HG03025 (cell line): ENCODE measurements at regions not wholly inside any gene's neighbourhood (a gene's known extent, or its start where the extent isn't known, plus 50 kb on each side); places are given as distances from the start of the nearest gene placed in this dataset.

ENCODE experiments used
- ATAC-seq: cut with Tn5 transposase; IDR thresholded peaks from one replicate; pipeline ENCODE4 v1.9.1; 2021; ENCODE audit warnings: mild to moderate bottlenecking, moderate library complexity; ENCODE audit not compliant: unreplicated experiment, low FRiP score

DNA sequence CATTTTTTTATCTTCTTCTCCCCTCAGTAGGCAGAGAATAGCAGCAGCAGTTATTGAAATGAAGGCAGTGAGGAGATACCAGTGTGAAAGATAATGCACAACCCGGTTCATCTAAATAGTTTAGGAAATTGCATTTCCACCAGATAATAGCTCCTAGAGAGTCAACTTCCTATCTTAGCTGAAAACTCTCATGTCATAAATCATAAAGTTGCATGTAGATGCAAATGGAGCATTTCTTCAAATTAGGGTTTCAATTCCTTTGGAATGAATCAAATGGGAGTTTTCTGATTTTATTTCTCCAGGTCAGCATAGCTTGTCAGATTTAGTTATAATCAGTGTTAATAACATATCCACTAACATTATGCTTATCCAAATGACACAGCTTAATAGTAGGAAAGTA is 335.3 kb downstream of the CNTNAP4 start:
- ATAC-seq, result no peak

DNA sequence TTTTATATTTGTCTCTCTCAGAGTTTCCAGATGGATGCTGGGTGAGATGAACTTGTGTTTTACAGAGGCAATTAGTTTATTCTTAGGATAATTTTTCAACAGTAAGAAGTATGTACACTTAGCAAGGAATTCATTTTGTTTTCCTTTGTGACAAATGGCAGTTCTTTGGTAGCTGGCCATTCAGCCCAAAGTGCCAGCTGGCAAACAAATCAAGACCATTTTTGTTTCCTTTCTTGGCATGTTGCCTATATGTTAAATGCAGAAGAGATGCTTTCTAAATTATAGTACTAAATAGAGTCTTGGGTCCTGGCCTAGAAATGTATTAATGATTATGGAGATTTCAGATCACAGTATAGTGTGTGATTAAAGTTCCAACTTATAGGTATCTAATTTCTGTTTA is 337.1 kb downstream of the CNTNAP4 start:
- no peak for ATAC-seq

DNA sequence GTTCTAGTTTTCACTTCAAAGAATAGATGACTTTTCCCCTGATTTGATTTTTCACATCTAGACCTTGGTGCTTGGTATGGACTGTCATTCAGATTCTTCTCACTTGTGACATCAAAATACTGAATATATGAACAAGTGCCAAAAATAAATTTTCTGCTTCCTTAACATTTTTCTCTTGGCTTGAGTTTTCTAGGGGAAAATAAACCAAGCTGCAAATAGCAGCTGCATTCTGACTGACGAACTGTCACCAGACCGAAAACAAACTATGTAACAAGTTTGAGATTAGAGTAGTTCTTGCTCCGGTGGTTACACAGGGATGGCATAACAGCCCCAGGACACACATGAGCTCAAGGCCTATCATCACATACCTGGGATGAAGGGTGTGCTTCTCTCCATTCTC is 345.7 kb downstream of the CNTNAP4 start:
- ATAC-seq, result no peak

DNA sequence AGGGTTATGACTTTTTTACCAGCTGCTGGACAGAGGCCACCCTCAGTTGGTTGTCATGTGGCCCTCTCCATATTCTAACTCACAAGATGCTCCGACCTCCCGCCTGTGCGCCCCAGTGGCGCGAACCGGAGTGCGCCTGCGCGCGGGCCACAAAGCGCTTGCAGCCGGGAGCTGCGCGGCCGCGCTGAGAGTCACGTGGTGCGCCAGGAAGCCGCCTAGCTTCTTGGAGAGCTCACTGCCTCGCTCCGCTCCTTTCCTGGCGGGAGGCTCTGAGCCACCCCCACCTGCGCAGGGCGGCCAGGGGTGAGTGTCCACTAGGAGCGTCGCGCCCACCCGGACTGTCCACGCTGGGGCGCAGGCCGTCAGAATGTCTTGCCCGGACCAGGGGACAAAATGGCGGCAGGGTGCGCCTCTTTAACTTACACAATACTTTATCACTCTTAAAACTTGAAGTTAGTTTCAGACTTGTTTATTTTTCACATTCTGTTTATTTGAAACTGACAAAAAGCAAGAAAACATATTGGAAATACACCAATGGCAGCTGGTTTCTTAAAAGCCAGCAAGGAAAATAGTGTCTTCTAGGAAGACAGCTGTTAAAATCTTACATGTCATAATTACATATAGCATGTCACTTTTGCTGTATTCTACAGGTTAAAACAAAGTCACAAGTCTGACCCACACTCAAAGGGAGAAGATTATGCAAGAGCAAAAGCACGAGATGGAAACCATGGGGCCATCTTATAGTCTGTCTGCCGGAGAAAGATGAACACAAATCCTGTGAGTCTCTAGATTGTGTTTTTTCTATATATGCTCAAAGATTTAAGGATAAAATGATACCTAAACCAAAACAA is 357.9 kb downstream of the CNTNAP4 start:
- ATAC-seq, result no peak

DNA sequence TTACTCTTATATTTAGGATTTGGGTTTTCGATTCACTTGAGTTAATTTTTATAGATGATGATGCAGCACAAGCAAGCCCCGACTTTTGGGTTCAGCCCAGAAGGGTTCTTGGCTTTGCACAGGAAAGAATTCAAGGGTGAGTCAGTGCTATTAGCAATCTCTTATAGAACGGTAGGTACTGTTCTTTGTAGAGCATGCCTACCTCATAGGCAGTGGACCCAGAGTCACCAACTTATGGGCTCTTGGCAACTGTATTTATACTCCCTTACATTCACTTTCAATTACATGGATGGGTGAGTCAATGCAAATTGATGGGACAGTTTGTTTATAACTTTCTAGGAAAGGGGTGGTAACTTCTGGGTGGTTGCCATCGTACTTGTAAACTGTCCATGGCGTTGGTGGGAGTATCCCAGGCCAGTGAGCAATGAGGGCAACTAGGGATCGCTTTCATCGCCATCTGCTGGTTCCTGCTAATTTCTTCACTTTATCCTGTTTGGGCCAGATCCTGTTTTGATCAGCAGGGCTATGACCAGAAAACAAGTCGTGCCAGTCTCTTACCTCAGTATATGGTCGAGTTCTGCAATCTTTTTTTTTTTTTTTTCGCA is 362.6 kb downstream of the CNTNAP4 start:
- ATAC-seq, result no peak

DNA sequence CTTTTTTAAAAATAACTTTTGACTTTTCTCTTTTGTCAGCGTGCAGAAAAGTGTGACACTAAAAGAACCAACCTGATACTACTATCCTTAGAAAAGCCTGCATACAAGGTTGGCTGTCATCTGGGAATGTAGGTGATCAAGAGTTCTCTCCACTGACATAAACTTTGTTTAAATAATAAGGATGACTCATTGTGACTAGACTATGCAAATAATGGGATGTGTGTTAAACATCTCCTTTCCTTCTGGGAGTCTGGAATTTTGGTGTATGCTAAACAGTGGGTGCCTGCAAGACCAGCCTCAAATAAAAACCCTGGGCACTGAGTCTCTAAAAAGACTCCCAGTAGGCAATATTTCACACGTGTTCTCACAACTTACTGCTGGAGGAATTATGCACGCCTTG is 373.4 kb downstream of the CNTNAP4 start:
- ATAC-seq, result no peak

DNA sequence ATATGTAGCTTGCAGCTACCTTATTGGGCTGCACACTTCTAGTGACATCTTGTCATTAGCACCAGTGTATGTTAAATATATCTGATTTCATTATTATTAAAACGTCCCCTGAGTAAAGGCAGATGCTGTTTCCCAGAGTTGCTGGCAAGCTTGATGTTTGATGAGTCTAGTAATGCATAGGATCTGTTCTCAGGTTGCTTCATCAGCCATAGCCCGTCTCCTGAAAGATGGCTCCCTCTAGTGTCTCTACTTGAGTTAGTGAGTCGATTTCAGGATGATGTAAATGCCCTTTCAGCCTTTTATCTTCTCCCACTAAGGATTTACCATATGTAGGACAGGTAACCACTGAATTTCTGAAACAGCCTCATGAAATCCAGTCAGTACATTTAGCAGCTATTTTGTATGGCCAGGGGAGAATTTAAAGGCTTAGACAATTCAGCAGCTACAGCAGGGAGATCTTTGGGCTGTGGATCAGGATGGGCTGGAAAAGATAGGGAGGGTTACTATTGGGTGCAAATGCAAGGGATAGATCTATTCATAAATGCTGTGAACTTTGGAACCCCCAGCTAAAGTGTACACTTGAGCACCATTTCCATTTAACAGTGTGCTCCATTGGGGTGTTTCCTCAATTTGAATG is 376.3 kb downstream of the CNTNAP4 start:
- ATAC-seq, result no peak

DNA sequence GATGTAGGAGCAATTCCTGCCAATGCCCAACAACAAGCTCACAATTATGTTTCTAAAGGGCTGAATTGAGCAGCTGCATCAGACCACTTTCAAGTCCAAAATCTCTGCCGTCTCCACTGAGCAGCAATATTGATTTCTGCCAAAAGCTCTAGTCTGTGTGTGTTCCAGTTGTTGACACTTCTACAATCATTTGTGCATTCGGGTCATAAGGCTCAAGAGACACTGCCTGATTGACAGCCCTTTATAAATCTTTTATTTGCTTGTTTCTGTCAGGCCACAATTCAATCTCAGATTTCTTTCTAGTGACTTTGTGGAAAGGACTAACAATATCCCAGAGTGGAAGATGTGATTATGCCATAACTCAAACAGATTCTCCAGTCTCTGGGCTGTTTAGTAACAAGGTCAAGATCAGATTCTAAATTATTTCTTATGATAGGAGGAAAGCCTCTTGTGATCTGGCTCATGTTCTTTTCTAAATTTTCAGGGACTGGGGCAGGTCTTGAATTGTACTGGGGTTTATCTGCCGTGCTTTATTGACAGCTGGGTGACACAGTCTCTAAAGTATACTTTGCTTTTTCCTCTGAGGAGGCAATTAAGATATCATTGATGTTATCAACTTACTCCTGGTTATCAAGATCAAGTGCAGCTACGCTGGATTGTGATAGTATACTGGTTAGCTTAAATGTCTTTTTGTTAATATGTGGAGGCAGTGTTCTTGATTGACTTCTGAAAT is 377.1 kb downstream of the CNTNAP4 start:
- no peak for ATAC-seq

DNA sequence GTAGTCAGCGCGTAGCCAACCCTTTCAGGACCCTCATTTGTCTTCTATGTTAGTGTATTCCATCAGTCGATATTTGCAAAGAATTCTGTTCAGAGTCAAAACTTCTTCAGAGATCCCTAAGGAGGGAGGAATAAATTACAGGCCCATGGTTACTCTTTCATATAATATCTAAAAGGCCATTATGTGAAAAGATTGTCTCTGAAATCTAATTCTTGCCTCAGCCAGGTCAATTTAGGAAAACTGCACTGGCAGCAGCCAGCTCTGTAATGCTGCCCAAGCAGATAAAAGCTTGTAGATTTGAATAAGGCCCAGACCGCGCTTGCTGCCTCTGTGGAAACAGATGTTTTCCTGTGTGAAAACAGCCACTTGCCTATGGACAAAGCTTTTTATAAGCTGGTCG is 379.8 kb downstream of the CNTNAP4 start:
- no peak for ATAC-seq

DNA sequence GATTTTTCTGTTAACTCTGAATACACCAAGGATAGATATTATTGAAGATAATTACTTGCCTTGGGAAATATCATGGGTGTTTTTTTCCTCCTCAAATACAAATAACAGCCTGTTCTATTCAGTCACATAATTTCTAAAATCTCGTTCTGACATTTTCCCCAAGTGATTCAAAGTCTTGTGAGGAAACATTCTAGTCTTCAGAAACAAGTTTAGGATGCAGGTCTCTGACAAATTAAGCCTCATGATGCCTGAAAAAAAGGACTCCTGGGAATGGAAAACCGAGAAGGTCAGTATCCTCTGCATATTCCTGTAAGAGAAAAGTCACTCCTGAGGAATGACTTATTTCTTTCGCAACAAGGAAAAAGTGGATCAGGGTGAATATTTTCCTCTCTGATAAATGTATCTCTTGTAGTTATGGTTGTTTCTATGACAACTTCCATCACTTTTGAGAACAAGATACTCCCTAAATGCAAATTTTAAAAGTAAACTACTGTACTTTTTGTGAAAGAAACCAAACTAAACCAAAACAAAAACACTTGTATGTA is 384.6 kb downstream of the CNTNAP4 start:
- no peak for ATAC-seq

DNA sequence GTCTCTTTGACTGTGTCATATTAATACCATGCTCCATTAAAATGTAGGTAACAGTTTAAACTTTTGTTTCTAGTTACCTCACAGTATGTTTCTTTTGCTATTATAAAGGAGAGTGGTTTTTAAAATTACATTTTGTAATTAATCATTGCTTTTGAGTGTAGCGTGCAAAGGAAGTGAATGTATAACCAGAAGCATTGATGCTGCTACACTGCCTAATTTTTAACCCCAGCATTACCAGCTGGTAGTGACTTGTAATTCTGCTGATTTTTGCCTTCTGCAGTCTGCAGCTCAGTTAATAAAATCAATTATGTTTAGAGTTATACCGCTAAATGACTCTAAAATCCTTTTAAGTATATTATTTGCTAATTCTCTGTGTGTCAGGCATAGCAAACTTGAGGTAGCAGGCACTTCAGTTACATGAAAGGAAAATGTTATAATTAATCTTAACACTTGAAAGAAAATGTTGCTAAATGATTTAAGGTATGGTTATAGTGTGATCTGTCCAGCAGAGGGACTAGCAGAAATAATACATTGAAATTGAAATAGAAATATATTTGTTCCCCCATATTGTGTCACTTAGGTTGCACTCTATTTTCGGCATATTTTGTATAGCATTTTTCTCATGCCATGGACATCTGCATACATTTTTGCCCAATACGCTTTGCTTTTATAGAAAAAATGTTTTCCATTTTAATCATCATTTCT is 388.5 kb downstream of the CNTNAP4 start:
- no peak for ATAC-seq

DNA sequence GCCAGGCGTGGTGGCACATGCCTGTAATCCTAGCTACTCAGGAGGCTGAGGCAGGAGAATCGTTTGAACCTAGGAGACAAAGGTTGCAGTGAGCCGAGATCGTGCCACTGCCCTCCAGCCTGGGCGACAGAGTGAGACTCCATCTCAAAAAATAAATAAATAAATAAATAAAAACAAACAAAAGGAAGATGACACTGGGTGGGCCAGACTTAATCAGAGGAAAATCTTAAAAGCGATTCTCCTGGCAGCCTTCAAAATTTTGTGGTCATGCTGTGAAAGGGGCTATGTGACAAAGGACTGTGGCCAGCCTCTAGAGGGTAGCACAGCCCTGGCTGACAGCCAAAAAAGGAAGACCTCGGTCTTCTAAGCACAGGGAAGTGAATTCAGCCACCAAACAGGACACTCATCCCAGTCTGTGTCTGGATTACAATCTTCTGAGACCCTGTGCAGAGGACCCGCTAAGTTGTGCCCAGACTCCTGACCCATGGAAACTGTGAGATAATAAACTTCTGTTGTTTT is 391.1 kb downstream of the CNTNAP4 start:
- no peak for ATAC-seq

DNA sequence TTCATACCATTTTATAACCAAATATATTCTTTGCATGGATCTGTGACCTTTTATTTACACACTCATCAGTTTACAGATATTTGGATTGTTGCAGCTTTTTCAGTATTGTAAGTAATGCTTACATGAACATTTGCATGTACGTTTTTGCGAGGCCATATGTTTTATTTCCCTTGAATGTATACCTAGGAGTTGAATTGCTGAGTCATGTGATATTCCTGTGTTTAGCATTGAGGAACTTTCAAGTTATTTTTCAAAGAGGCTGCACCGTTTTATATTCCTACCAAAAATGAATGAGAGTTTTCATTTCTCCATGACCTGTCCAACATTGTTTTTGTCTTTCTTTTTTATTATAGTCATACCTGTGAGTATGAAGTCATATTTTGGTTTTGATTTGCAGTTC is 392.1 kb downstream of the CNTNAP4 start:
- ATAC-seq, result no peak

DNA sequence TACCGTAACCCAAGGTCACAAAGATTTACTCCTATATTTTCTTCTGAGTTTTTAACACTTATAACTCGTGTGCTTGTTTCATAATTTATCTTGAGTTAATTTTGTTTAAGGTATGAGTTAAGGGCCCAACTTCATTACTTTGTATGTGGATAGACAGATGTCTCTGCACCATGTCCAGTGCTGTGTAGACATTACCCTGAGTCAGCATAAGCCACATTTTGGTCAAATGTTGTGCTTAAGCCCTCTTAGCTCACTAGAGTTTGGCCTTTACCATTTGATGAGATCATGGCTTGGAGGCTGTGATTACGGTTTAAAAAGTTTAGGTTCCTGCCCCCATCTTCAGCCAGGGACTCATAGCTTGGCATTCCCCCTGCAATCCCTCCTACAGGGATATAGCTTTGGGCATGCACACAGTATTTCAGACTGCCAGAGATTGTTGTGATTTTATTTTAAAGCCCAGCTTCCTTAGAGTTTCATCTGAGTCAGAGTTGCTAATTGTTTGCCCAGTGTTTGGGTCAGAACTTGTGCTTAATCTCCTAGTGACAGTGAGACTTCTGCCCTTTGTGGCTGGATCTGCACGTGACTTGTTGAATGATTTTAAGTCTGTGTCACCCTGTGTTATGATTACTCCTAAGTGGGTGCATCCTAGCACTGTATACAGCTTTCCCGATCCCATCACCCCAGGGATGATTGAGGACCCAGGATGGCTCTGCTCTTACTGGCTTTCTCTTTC is 393.1 kb downstream of the CNTNAP4 start:
- no peak for ATAC-seq

DNA sequence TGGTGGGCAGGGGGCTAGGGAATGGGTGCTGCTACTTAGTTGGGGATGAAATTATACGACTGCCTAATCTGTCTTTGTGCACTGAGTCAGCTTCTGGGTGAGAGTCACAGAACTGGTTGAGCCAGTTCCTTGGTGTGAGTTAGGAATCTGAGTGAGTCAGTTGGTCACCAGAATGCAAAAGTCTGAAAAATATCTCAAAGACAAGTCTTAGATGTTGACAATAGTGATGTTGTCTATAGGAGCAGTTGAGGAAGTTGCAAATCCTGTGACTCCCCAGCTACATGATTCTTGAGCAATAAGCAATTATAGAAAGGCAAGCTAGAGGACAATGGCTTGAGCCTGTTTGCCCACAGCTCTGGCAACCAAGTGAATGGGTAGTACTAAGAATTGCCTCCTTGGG is 399.2 kb downstream of the CNTNAP4 start:
- ATAC-seq, result no peak

DNA sequence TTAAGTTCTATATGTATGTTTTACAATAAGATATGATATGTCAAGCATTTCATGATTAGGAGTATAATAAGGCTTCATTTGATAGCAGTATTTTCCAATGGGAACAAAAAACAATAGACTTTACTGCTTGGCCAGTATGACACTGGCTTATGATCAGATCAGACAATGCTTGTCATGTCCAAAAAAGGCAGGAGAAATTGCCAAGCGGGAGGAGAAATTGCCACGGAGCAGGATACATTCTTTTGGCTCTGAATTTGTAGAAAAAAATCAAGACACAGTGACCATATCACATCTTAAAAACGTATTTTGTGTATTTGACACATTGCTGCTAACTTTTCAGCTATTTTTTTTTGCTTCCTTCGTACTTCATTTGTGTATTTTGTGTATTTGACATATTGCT is 404.1 kb downstream of the CNTNAP4 start:
- no peak for ATAC-seq

DNA sequence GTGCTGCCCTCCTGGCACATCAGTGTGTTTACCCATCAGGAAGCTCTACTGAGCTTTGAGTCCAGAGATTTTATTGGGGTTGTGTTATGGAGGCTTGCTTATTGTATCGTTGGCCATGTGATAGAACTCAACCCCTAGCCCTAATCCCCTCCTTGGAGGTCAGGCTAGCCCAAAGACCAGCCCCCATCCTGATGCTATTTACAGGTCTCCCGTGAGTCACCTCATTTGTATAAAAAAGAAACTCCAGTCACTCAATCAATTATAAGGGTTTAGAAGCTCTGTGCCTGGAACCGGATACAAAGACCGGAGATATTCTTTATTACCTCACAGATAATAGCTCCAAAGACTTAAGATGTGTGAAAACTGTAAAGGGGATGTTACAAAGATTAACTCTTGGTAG is 405.9 kb downstream of the CNTNAP4 start:
- no peak for ATAC-seq

DNA sequence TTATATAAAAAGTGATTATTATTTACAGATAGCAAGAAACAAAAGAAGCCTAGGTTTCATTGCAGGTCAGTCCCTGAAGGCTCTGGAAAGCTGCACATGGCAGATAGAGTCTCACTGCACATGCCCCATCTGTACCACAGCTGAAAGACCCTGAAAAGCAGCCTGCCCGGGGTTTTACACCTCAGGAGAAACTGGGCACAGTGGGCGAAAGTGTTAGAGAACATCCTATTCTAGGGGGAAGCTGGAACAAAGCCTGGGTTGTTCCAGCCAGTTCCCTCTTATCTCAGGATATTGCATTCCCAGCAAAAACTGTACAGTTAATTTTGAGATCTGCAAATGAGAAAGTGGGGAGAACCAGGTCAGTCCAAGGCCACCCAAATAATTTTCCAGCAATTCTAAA is 419.7 kb downstream of the CNTNAP4 start:
- no peak for ATAC-seq

DNA sequence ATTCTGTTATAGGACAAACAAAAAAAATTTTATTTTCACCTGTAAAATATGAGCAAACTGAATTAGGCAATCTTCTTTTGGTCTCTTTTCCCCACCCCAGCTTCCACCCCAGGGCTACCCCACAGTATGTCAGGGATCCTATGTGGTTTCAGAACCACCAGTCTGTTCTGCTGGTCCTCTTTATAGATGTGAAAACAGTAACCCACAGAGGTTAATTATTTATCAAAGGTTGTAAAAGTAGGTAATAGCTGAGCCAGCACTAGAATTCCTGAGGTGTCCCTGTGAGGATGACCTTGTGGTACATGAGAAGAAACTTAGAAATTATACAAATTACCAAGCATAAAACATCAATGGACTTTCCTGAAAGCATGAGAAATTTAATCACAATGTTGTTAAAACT is 428.7 kb downstream of the CNTNAP4 start:
- no peak for ATAC-seq
